ENCODE measurements at regions not wholly inside any gene's neighbourhood (a gene's known extent, or its start where the extent isn't known, plus 50 kb on each side); places are given as distances from the start of the nearest gene placed in this dataset.

DNA sequence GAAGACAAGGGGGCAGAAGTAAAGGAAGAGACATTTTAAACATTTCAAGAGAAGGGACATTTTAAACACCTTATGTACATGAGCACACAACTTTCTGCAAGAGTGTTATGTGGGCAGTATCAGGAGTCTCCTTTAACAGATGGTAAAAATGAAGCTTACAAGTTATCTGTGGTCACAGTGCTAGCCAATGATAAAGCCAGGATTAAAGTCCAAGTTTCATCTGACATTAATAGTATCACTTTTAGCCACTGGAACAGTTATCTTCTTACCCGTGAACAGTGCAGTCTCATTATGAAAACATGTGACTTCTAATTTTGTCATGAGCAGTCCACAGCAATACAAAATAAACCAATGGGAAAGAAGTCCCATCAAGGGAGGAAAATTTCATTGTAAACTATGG, 627.9 kb upstream of the AGA start:
- H3K9ac ChIP-seq (ENCODE audit: low read length), result no peak overlapping the region
- H3K23ac ChIP-seq (ENCODE audit: low read length in 2 of 2), result no peak overlapping the region
- H3K18ac ChIP-seq (ENCODE audit: low read depth in 1 of 2, low read length in 2 of 2), result no peak overlapping the region
- H3K4me2 ChIP-seq (ENCODE audit: low read length, poor library complexity, severe bottlenecking), result no peak overlapping the region
- no peak overlapping the region for H3K4ac ChIP-seq (ENCODE audit: low read depth in 1 of 2, low read length in 2 of 2)
- H3K27me3 ChIP-seq (ENCODE audit: control insufficient read depth in 1 of 2, insufficient read depth in 1 of 2, low read length in 2 of 2), result no peaks in the 10 kb centered on the region
- no peak overlapping the region for H2BK15ac ChIP-seq (ENCODE audit: low read depth, poor library complexity, severe bottlenecking)
- H2BK120ac ChIP-seq (ENCODE audit: low read depth, low read length), result no peak overlapping the region
- no peaks in the 10 kb centered on the region for H3K4me1 ChIP-seq (ENCODE audit: control insufficient read depth, insufficient read depth, low read depth, low read length)
- H3K4me3 ChIP-seq (ENCODE audit: insufficient read depth in 1 of 2, low read depth in 1 of 2, low read length in 2 of 2), result no peak overlapping the region
- no peak overlapping the region for H2BK5ac ChIP-seq (ENCODE audit: low read depth, low read length, poor library complexity, severe bottlenecking)
- H2AFZ ChIP-seq (ENCODE audit: low read depth, low read length), result no peak overlapping the region
- no peak overlapping the region for H3K14ac ChIP-seq (ENCODE audit: low read length in 2 of 2)
- H2BK12ac ChIP-seq (ENCODE audit: low read length in 2 of 2), result no peak overlapping the region
- 100% methylated on average over 1 of the region's 1 CpG for WGBS
- no peak overlapping the region for H4K8ac ChIP-seq (ENCODE audit: low read length)
- H2AK5ac ChIP-seq (ENCODE audit: low read length, severe bottlenecking), result no peak overlapping the region
- no peaks in the 10 kb centered on the region for H3K36me3 ChIP-seq (ENCODE audit: control insufficient read depth in 1 of 2, insufficient read depth in 2 of 2, low read depth in 1 of 2, low read length in 2 of 2)
- no peak overlapping the region for H4K91ac ChIP-seq (ENCODE audit: low read length)
- DNase-seq, result no peak
- no peak overlapping the region for H3K27ac ChIP-seq (ENCODE audit: low read length, poor library complexity, severe bottlenecking)
- no peaks in the 10 kb centered on the region for H3K9me3 ChIP-seq (ENCODE audit: control insufficient read depth, low read length)
- no peaks in the 10 kb centered on the region for H3K79me1 ChIP-seq (replicated peaks; ENCODE audit: low read length, poor library complexity, severe bottlenecking)

- Histone ChIP-seq H2AFZ (ENCODE audit: low read depth, low read length) (no peak overlapping the region), H3K4me3 (ENCODE audit: insufficient read depth in 1 of 2, low read depth in 1 of 2, low read length in 2 of 2) (no peak overlapping the region), H3K27ac (ENCODE audit: low read length, poor library complexity, severe bottlenecking) (no peak overlapping the region), H2BK15ac (ENCODE audit: low read depth, poor library complexity, severe bottlenecking) (no peak overlapping the region), H4K8ac (ENCODE audit: low read length) (no peak overlapping the region), H3K27me3 (ENCODE audit: control insufficient read depth in 1 of 2, insufficient read depth in 1 of 2, low read length in 2 of 2) (no peaks in the 10 kb centered on the region), H2AK5ac (ENCODE audit: low read length, severe bottlenecking) (no peak overlapping the region), H3K79me1 (replicated peaks; ENCODE audit: low read length, poor library complexity, severe bottlenecking) (no peaks in the 10 kb centered on the region), H4K91ac (ENCODE audit: low read length) (no peak overlapping the region), H3K9ac (ENCODE audit: low read length) (no peak overlapping the region), H3K18ac (ENCODE audit: low read depth in 1 of 2, low read length in 2 of 2) (no peak overlapping the region), H3K4me2 (ENCODE audit: low read length, poor library complexity, severe bottlenecking) (no peak overlapping the region), H3K4ac (ENCODE audit: low read depth in 1 of 2, low read length in 2 of 2) (no peak overlapping the region), H3K4me1 (ENCODE audit: control insufficient read depth, insufficient read depth, low read depth, low read length) (no peaks in the 10 kb centered on the region), H2BK5ac (ENCODE audit: low read depth, low read length, poor library complexity, severe bottlenecking) (no peak overlapping the region), H3K9me3 (ENCODE audit: control insufficient read depth, low read length) (peaks cover 5% of the 10 kb centered on the region), H3K14ac (ENCODE audit: low read length in 2 of 2) (no peak overlapping the region), H2BK120ac (ENCODE audit: low read depth, low read length) (no peak overlapping the region), H3K23ac (ENCODE audit: low read length in 2 of 2) (no peak overlapping the region), H3K36me3 (ENCODE audit: control insufficient read depth in 1 of 2, insufficient read depth in 2 of 2, low read depth in 1 of 2, low read length in 2 of 2) (no peaks in the 10 kb centered on the region), H2BK12ac (ENCODE audit: low read length in 2 of 2) (no peak overlapping the region)
- no CpG with 5 or more reads among the region's 1 CpG for WGBS
- no peak for DNase-seq
Observed at GRCh38 chr4:178080312-178080711, 638.1 kb upstream of the AGA start.

GRCh38 chr4:178081176-178081575, 638.9 kb upstream of the AGA start:
- DNase-seq, result no peak
- no peak overlapping the region for H2AFZ ChIP-seq (ENCODE audit: low read depth, low read length)
- H4K91ac ChIP-seq (ENCODE audit: low read length), result no peak overlapping the region
- H3K9me3 ChIP-seq (ENCODE audit: control insufficient read depth, low read length), result peaks cover 5% of the 10 kb centered on the region
- no peak overlapping the region for H2BK12ac ChIP-seq (ENCODE audit: low read length in 2 of 2)
- H3K4ac ChIP-seq (ENCODE audit: low read depth in 1 of 2, low read length in 2 of 2), result no peak overlapping the region
- H3K23ac ChIP-seq (ENCODE audit: low read length in 2 of 2), result no peak overlapping the region
- no peaks in the 10 kb centered on the region for H3K79me1 ChIP-seq (replicated peaks; ENCODE audit: low read length, poor library complexity, severe bottlenecking)
- H2AK5ac ChIP-seq (ENCODE audit: low read length, severe bottlenecking), result no peak overlapping the region
- H3K36me3 ChIP-seq (ENCODE audit: control insufficient read depth in 1 of 2, insufficient read depth in 2 of 2, low read depth in 1 of 2, low read length in 2 of 2), result no peaks in the 10 kb centered on the region
- H3K27ac ChIP-seq (ENCODE audit: low read length, poor library complexity, severe bottlenecking), result no peak overlapping the region
- no peaks in the 10 kb centered on the region for H3K4me1 ChIP-seq (ENCODE audit: control insufficient read depth, insufficient read depth, low read depth, low read length)
- H3K14ac ChIP-seq (ENCODE audit: low read length in 2 of 2), result no peak overlapping the region
- H2BK120ac ChIP-seq (ENCODE audit: low read depth, low read length), result no peak overlapping the region
- WGBS, result 82% methylated on average over 2 of the region's 2 CpGs
- no peak overlapping the region for H3K9ac ChIP-seq (ENCODE audit: low read length)
- no peak overlapping the region for H3K18ac ChIP-seq (ENCODE audit: low read depth in 1 of 2, low read length in 2 of 2)
- H3K4me2 ChIP-seq (ENCODE audit: low read length, poor library complexity, severe bottlenecking), result no peak overlapping the region
- H3K4me3 ChIP-seq (ENCODE audit: insufficient read depth in 1 of 2, low read depth in 1 of 2, low read length in 2 of 2), result no peak overlapping the region
- no peaks in the 10 kb centered on the region for H3K27me3 ChIP-seq (ENCODE audit: control insufficient read depth in 1 of 2, insufficient read depth in 1 of 2, low read length in 2 of 2)
- no peak overlapping the region for H4K8ac ChIP-seq (ENCODE audit: low read length)
- H2BK5ac ChIP-seq (ENCODE audit: low read depth, low read length, poor library complexity, severe bottlenecking), result no peak overlapping the region
- H2BK15ac ChIP-seq (ENCODE audit: low read depth, poor library complexity, severe bottlenecking), result no peak overlapping the region

DNA sequence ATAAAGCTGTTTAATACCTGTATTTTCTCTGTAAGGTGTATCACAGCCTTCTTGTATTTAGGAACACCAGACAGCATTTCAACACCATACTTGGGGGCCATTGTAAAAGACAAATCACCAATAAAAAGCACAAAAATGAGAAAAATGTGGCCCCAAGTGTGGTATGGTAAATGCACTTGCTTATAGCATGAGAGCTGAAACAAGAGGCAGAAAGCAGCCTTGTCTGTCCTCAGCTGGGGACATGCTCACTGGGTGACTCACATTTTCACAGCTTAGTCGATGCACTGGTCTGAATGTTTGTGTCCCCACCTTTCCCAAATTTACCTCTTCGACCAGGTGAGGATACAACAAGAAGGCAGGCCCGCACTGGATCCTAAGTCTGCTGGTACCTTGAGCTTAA, 639.7 kb upstream of the AGA start:
- Histone ChIP-seq H2BK12ac (ENCODE audit: low read length in 2 of 2) (no peak overlapping the region), H3K9ac (ENCODE audit: low read length) (no peak overlapping the region), H2AFZ (ENCODE audit: low read depth, low read length) (no peak overlapping the region), H3K27ac (ENCODE audit: low read length, poor library complexity, severe bottlenecking) (no peak overlapping the region), H3K9me3 (ENCODE audit: control insufficient read depth, low read length) (peaks cover 5% of the 10 kb centered on the region), H4K91ac (ENCODE audit: low read length) (no peak overlapping the region), H3K27me3 (ENCODE audit: control insufficient read depth in 1 of 2, insufficient read depth in 1 of 2, low read length in 2 of 2) (no peaks in the 10 kb centered on the region), H3K79me1 (replicated peaks; ENCODE audit: low read length, poor library complexity, severe bottlenecking) (no peaks in the 10 kb centered on the region), H3K14ac (ENCODE audit: low read length in 2 of 2) (peak overlapping the region in 1 of 2 experiments; percentile 32), H3K4me1 (ENCODE audit: control insufficient read depth, insufficient read depth, low read depth, low read length) (no peaks in the 10 kb centered on the region), H3K4ac (ENCODE audit: low read depth in 1 of 2, low read length in 2 of 2) (no peak overlapping the region), H3K18ac (ENCODE audit: low read depth in 1 of 2, low read length in 2 of 2) (no peak overlapping the region), H3K4me3 (ENCODE audit: insufficient read depth in 1 of 2, low read depth in 1 of 2, low read length in 2 of 2) (no peak overlapping the region), H4K8ac (ENCODE audit: low read length) (no peak overlapping the region), H2BK5ac (ENCODE audit: low read depth, low read length, poor library complexity, severe bottlenecking) (no peak overlapping the region), H3K4me2 (ENCODE audit: low read length, poor library complexity, severe bottlenecking) (no peak overlapping the region), H2BK120ac (ENCODE audit: low read depth, low read length) (no peak overlapping the region), H2BK15ac (ENCODE audit: low read depth, poor library complexity, severe bottlenecking) (no peak overlapping the region), H2AK5ac (ENCODE audit: low read length, severe bottlenecking) (no peak overlapping the region), H3K36me3 (ENCODE audit: control insufficient read depth in 1 of 2, insufficient read depth in 2 of 2, low read depth in 1 of 2, low read length in 2 of 2) (no peaks in the 10 kb centered on the region), H3K23ac (ENCODE audit: low read length in 2 of 2) (no peak overlapping the region)
- no peak for DNase-seq
- WGBS, result 29% methylated on average over 1 of the region's 3 CpGs

All from mesenchymal stem cell (in vitro differentiated cells and primary cell).